Calu3 (cell line): ENCODE measurements at regions not wholly inside any gene's neighbourhood (a gene's known extent, or its start where the extent isn't known, plus 50 kb on each side); places are given as distances from the start of the nearest gene placed in this dataset.
"Not testable (repeated sequence)": the region's sequence is repeated elsewhere in the genome, so short reads cannot be mapped to it uniquely, and the experiment has no call there.

Experiments used
- BruUV-seq: library from RNA; stranded (reverse); fragments of 400-500 nt; replicated peaks from 2 replicates; lab custom pipeline; 2021; lab: Mats Ljungman, UMichigan
- CTCF ChIA-PET: fragments of 300-600 bp; sonication (Branson Sonifier 250); formaldehyde crosslinking; loops from one replicate; lab custom pipeline; 2022; ENCODE audit warnings: antibody characterized with exemption; lab: Charles Lee
- DNase-seq: peaks from one replicate; pipeline ENCODE4 v3.0.0; 2022
- H3K27ac Mint-ChIP-seq: one replicate; pipeline ENCODE4 v1.8.0; 2022; ENCODE audit warnings: mixed read lengths; ENCODE audit not compliant: unreplicated experiment
- H3K27me3 Mint-ChIP-seq: one replicate; pipeline ENCODE4 v1.8.0; 2022; ENCODE audit warnings: mixed read lengths; ENCODE audit not compliant: unreplicated experiment
- H3K36me3 Mint-ChIP-seq: one replicate; pipeline ENCODE4 v1.8.0; 2022; ENCODE audit warnings: mild to moderate bottlenecking, moderate library complexity, mixed read lengths; ENCODE audit not compliant: insufficient read depth, unreplicated experiment
- H3K4me1 Mint-ChIP-seq: one replicate; pipeline ENCODE4 v1.8.0; 2022; ENCODE audit warnings: mild to moderate bottlenecking, low read depth, mixed read lengths; ENCODE audit not compliant: unreplicated experiment
- H3K4me3 Mint-ChIP-seq: one replicate; pipeline ENCODE4 v1.8.0; 2022; ENCODE audit warnings: mild to moderate bottlenecking, low read depth, moderate library complexity, mixed read lengths; ENCODE audit not compliant: unreplicated experiment
- H3K9me3 Mint-ChIP-seq: one replicate; pipeline ENCODE4 v1.8.0; 2022; ENCODE audit warnings: low read depth, mixed read lengths; ENCODE audit not compliant: unreplicated experiment
- CTCF ChIP-seq: fragments of 200-600 bp; IDR thresholded peaks from one replicate; pipeline ENCODE4 v1.8.0; 2022; ENCODE audit warnings: antibody characterized with exemption; ENCODE audit not compliant: unreplicated experiment
- intact Hi-C: fragments of 100-400 bp; cut with micrococcal nuclease; formaldehyde crosslinking; loops from one replicate; pipeline ENCODE4 v1.10.0; 2022; ENCODE audit not compliant: unreplicated experiment

- intact Hi-C loops: no loop called here
- no peak overlapping the region for H3K27ac Mint-ChIP-seq
- TF ChIP-seq CTCF: no peak
- no peaks in the 10 kb centered on the region for H3K4me1 Mint-ChIP-seq
- DNase-seq: no peak
- H3K27me3 Mint-ChIP-seq: no peaks in the 10 kb centered on the region
- CTCF ChIA-PET: no interaction called here
- no peak overlapping the region for H3K4me3 Mint-ChIP-seq
- H3K36me3 Mint-ChIP-seq: no peaks in the 10 kb centered on the region
- BruUV-seq: no TSS peak
- H3K9me3 Mint-ChIP-seq: peaks cover 16% of the 10 kb centered on the region
Observed at GRCh38 chr20:40009542-40009941, 679.5 kb downstream of the MAFB start.

DNA sequence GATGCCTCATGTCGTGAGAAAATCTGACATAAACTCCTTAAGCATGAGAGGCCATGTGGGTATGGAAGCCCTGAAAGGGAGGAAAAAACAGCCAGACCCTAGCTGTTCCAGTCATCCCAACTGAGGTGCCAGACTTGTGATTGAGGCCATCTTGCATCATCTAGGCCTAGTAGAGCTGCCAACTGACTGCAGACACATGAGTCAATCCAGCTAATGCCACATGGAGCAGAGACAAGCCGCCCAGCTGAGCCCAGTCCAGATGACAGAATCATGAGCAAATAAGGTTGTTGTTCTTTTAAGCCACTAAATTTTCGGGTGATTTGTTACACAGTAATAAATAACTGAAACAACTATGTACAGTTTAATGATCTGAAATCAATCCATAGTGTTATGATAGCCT lies 680.9 kb downstream of the MAFB start:
- no peak for TF ChIP-seq CTCF
- BruUV-seq: no TSS peak

GRCh38 chr20:40006168-40006860 lies 682.7 kb downstream of the MAFB start:
- Mint-ChIP-seq H3K4me3 (no peak overlapping the region), H3K36me3 (no peaks in the 10 kb centered on the region), H3K9me3 (peaks cover 14% of the 10 kb centered on the region), H3K4me1 (no peaks in the 10 kb centered on the region), H3K27me3 (no peaks in the 10 kb centered on the region), H3K27ac (no peak overlapping the region)
- CTCF ChIA-PET: no interaction called here
- DNase-seq: no peak
- TF ChIP-seq CTCF: no peak
- no TSS peak for BruUV-seq
- intact Hi-C loops: no loop called here

More for the DNA sequence above, 680.9 kb downstream of the MAFB start:
- CTCF ChIA-PET: no interaction called here
- H3K9me3 Mint-ChIP-seq: peaks cover 17% of the 10 kb centered on the region
- H3K36me3 Mint-ChIP-seq: no peaks in the 10 kb centered on the region
- no peaks in the 10 kb centered on the region for H3K27me3 Mint-ChIP-seq
- no peak overlapping the region for H3K4me3 Mint-ChIP-seq
- H3K27ac Mint-ChIP-seq: no peak overlapping the region
- DNase-seq: no peak
- no peaks in the 10 kb centered on the region for H3K4me1 Mint-ChIP-seq
- intact Hi-C loops: no loop called here

- H3K27me3 Mint-ChIP-seq, DNase-seq, BruUV-seq, H3K36me3 Mint-ChIP-seq, H3K4me3 Mint-ChIP-seq, H3K4me1 Mint-ChIP-seq, CTCF ChIA-PET, intact Hi-C loops, H3K27ac Mint-ChIP-seq: not testable (repeated sequence)
- H3K9me3 Mint-ChIP-seq: peaks cover 15% of the 10 kb centered on the region
Observed at GRCh38 chr20:40004092-40004491, 684.9 kb downstream of the MAFB start.

DNA sequence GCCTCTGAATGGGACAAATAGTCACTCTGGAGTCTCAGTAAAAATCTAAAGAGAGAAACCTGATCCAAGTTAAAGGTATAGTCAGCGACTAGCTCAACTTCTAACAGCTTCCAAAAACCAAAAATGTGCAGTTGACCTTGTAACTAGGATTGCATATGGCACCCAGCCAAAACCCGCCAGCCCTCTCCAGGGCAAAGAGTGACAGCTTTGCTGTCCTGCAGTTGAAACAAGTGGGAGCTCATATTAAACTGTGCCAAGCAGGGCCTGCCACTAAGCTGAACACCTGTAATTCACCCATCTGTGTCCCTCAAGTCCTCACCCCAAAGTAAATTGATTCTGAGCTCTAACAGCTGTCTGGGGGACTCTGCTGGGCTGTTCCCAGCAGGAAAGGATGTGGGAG lies 695.3 kb downstream of the MAFB start:
- no peaks in the 10 kb centered on the region for H3K27me3 Mint-ChIP-seq
- no TSS peak for BruUV-seq
- no peak for DNase-seq
- H3K4me3 Mint-ChIP-seq: no peak overlapping the region
- peaks cover 21% of the 10 kb centered on the region for H3K9me3 Mint-ChIP-seq
- CTCF ChIA-PET: no interaction called here
- no peak for TF ChIP-seq CTCF
- H3K27ac Mint-ChIP-seq: no peak overlapping the region
- no peaks in the 10 kb centered on the region for H3K36me3 Mint-ChIP-seq
- intact Hi-C loops: no loop called here
- H3K4me1 Mint-ChIP-seq: no peaks in the 10 kb centered on the region
